Spleen (tissue), 11 donors: ENCODE measurements at regions not wholly inside any gene's neighbourhood (a gene's known extent, or its start where the extent isn't known, plus 50 kb on each side); places are given as distances from the start of the nearest gene placed in this dataset.

Source experiments
- DNase-seq: peaks from one replicate; pipeline ENCODE4 v3.0.0-alpha.2; 2020
- H3K27ac ChIP-seq, 8 donors: fragments of 200-600 bp; sonication (generic) in 7 of 8; 1 replicate in 4 of 8; 2 replicates in 4 of 8; pipeline versions ENCODE4 v1.5.0 to v1.8.0; 2016 to 2021; ENCODE audit warnings: inconsistent platforms in 4 of 8, mild to moderate bottlenecking in 4 of 8, moderate library complexity in 1 of 8
- H3K27me3 ChIP-seq, 7 donors: fragments of 200-600 bp; sonication (generic) in 6 of 7; replicated peaks in 1 of 7; 1 replicate in 4 of 7; 2 replicates in 3 of 7; pipeline versions ENCODE4 v1.5.0 to v1.8.0; 2016 to 2021; ENCODE audit warnings: inconsistent platforms in 3 of 7, mild to moderate bottlenecking in 1 of 7
- H3K36me3 ChIP-seq, 6 donors: fragments of 200-600 bp; sonication (generic) in 5 of 6; 1 replicate in 4 of 6; 2 replicates in 2 of 6; pipeline versions ENCODE4 v1.5.0 to v1.8.0; 2016 to 2021; ENCODE audit warnings: inconsistent platforms in 2 of 6
- H3K4me1 ChIP-seq, 6 donors: fragments of 200-600 bp; sonication (generic) in 5 of 6; 1 replicate in 3 of 6; 2 replicates in 3 of 6; pipeline versions ENCODE4 v1.5.0 to v1.8.0; 2016 to 2021; ENCODE audit warnings: inconsistent platforms in 3 of 6
- H3K4me3 ChIP-seq, 8 donors: fragments of 200-600 bp; sonication (generic) in 7 of 8; 1 replicate in 4 of 8; 2 replicates in 4 of 8; pipeline versions ENCODE4 v1.5.0 to v1.8.0; 2016 to 2021; ENCODE audit warnings: inconsistent platforms in 4 of 8, mild to moderate bottlenecking in 4 of 8, moderate library complexity in 2 of 8
- H3K9me3 ChIP-seq, 8 donors: fragments of 200-600 bp; sonication (generic) in 7 of 8; 1 replicate in 4 of 8; 2 replicates in 4 of 8; pipeline versions ENCODE4 v1.5.0 to v1.8.0; 2016 to 2021; ENCODE audit warnings: inconsistent platforms in 4 of 8
- POLR2A ChIP-seq, 3 donors: fragments of 450-650 bp; IDR thresholded peaks; one replicate each; pipeline ENCODE4 v1.5.1; 2017; ENCODE audit warnings: antibody characterized with exemption in 3 of 3, mild to moderate bottlenecking in 1 of 3
- POLR2AphosphoS5 ChIP-seq, 3 donors: sonication (generic); formaldehyde crosslinking; IDR thresholded peaks; one replicate each; pipeline ENCODE4 v1.5.1; 2017; ENCODE audit warnings: antibody characterized with exemption in 3 of 3
- WGBS, 5 donors: extraction: QIAGEN DNeasy Blood & Tissue Kit in 3 of 5; methylation state at CpG; one replicate each; pipeline versions ENCODE4 v1.1.5 to v1.1.7; 2013 to 2018; 5-methylcytosine and 5-hydroxymethylcytosine counted together
- intact Hi-C: fragments of 100-400 bp; cut with DNase I; formaldehyde crosslinking; loops from one replicate; pipeline ENCODE4 v1.15.0; 2023; ENCODE audit warnings: low total_unique reads
- TF ChIP-seq, protein P1 (sequence below), 11 experiments: fragments of 200-600 bp in 7 of 11; fragments of 450-650 bp in 4 of 11; sonication (generic) in 4 of 11; IDR thresholded peaks in 8 of 11; conservative IDR thresholded peaks in 3 of 11; 1 replicate in 7 of 11; 2 replicates in 4 of 11; pipeline versions ENCODE4 v1.4.0 to v1.8.0; 2016 to 2021; ENCODE audit warnings: antibody characterized with exemption in 11 of 11, inconsistent platforms in 4 of 11, mild to moderate bottlenecking in 1 of 11
- donor health status: healthy with polysubstance abuse.
- donor health status: DM: no; HTN: no; CAD: no; lungs with moderate emphysema.
- donor health status: DM: no; HTN: no; CAD: no.
- donor health status: Bipolar disorder and iron deficiency.
- donor health status: healthy.
- donor health status: DM: no; HTN: no; CAD: no.
- donor health status: DM: yes; HTN: yes; CAD: no.

DNA sequence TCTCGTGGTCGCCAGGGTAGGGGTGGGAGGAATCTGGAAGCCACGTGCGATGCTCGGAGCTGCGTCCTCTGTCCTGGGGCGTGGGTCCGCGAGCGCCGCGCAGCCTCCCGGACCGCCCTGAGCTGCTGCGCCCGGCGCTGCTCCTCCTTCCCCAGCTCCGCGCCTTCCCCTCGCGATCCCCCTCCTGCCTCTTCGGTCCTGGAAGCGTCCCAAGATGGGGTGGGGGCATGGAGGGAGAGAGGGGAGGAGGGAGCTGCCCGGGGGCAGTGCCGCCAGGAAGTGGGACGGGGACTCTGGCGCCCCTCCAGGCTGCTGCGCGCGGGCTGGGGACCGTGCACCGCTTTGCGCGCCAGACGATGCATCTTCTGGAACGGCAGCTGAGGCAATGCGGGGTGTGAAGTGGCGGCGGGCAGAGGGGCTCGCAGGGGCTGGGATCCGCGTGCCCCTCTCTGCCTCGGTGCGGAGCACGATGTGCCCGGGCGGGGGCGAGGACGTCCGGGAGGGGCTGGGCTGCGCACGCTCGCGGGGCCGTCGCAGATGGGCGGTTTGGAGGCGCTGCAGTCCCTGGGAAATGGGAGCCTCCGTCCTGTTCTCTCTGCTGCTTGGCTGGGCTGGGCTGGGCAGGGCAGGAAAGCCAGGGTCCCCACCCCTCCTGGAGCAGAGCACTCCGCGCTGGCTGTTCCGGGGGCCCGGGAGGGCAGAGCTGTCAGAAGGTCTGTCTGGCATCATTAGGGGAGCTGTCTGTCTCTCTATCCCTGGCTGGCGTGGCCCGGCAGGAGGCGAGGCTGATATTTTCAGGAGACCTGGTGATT lies 388.0 kb downstream of the SEC14L1 start:
- Histone ChIP-seq H3K9me3 (peaks cover 0 to 3% (median under 1%) of the 10 kb centered on the region in 8 donors), H3K4me1 (peaks cover 6 to 16% (median 11%) of the 10 kb centered on the region in 6 donors), H3K4me3 (peak overlapping the region in 6 of 8 donors; percentile 14 to 58 (median 24)), H3K27ac (no peak overlapping the region), H3K27me3 (peaks cover 4 to 48% (median 26%) of the 10 kb centered on the region in 7 donors), H3K36me3 (no peaks in the 10 kb centered on the region)
- peak; percentile 58 for DNase-seq
- TF ChIP-seq POLR2AphosphoS5 (IDR thresholded peaks at IDR 0.05) = peak in 1 of 3 donors; percentile 17
- no peak for TF ChIP-seq POLR2A (IDR thresholded peaks at IDR 0.05)
- TF ChIP-seq, protein P1, sequence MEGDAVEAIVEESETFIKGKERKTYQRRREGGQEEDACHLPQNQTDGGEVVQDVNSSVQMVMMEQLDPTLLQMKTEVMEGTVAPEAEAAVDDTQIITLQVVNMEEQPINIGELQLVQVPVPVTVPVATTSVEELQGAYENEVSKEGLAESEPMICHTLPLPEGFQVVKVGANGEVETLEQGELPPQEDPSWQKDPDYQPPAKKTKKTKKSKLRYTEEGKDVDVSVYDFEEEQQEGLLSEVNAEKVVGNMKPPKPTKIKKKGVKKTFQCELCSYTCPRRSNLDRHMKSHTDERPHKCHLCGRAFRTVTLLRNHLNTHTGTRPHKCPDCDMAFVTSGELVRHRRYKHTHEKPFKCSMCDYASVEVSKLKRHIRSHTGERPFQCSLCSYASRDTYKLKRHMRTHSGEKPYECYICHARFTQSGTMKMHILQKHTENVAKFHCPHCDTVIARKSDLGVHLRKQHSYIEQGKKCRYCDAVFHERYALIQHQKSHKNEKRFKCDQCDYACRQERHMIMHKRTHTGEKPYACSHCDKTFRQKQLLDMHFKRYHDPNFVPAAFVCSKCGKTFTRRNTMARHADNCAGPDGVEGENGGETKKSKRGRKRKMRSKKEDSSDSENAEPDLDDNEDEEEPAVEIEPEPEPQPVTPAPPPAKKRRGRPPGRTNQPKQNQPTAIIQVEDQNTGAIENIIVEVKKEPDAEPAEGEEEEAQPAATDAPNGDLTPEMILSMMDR (IDR thresholded peaks at IDR 0.05 in 8 of 11, conservative IDR thresholded peaks at IDR 0.05 in 3 of 11) = peak in 1 of 11 experiments; percentile 14
- 2 to 5% (median 3%) methylated on average over 23 to 66 of the region's 66 CpGs for WGBS, 5 donors
- intact Hi-C loops = no loop called here

DNA sequence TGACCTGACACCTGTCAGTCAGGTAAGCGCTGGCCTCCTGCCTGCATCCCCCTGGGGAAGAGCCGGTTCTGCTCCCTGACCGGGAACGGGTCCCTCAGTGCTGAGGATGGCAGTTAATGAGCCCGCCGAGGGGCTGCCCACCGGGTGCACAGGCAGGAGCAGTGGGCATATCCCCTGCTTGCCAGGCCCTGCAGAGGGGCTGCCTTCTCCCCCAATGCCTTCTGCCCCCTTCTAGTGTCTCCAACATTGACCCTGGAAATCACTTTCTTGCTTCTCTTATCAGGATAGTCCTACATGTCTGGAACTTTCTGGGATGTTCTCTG lies 388.5 kb downstream of the SEC14L1 start:
- Histone ChIP-seq H3K9me3 (peaks cover 0 to 8% (median 3%) of the 10 kb centered on the region in 8 donors), H3K4me1 (peaks cover 6 to 16% (median 11%) of the 10 kb centered on the region in 6 donors), H3K36me3 (no peaks in the 10 kb centered on the region), H3K4me3 (peak overlapping the region in 1 of 8 donors; percentile 58), H3K27me3 (peaks cover 4 to 48% (median 26%) of the 10 kb centered on the region in 7 donors), H3K27ac (no peak overlapping the region)
- DNase-seq = no peak
- intact Hi-C loops = no loop called here
- WGBS, 5 donors = 26 to 54% (median 40%) methylated on average over 6 to 7 of the region's 7 CpGs
- no peak for TF ChIP-seq POLR2AphosphoS5 (IDR thresholded peaks at IDR 0.05)
- no peak for TF ChIP-seq POLR2A (IDR thresholded peaks at IDR 0.05)
- TF ChIP-seq, protein P1 (IDR thresholded peaks at IDR 0.05 in 8 of 11, conservative IDR thresholded peaks at IDR 0.05 in 3 of 11) = no peak

DNA sequence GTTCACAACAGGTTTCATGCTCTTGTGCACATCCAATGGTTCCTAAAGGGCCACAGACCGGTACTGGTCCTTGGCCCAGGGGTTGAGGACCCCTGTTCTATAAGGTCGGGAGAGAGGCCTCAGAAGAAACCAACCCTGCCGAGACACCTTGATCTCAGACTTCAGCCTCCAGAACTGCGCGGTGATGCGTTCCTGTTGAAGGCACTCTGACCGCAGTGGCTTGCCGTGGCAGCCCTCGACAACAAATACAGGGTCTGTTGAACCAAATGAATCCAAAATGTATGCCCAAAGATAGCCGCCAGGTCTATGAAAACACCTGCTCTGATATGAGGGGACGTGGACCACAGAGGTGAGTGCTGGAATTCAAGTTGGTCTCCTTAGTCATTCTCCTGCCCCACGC lies 389.8 kb downstream of the SEC14L1 start:
- Histone ChIP-seq H3K27ac (no peak overlapping the region), H3K4me3 (no peak overlapping the region), H3K4me1 (peaks cover 6 to 16% (median 11%) of the 10 kb centered on the region in 6 donors), H3K27me3 (peaks cover 4 to 52% (median 26%) of the 10 kb centered on the region in 7 donors), H3K9me3 (peaks cover 0 to 13% (median 5%) of the 10 kb centered on the region in 8 donors), H3K36me3 (no peaks in the 10 kb centered on the region)
- intact Hi-C loops = no loop called here
- 84 to 96% (median 93%) methylated on average over 12 of the region's 12 CpGs for WGBS, 5 donors
- TF ChIP-seq, protein P1 (IDR thresholded peaks at IDR 0.05 in 8 of 11, conservative IDR thresholded peaks at IDR 0.05 in 3 of 11) = no peak
- TF ChIP-seq POLR2AphosphoS5 (IDR thresholded peaks at IDR 0.05) (no peak), POLR2A (IDR thresholded peaks at IDR 0.05) (no peak)
- peak; percentile 6 for DNase-seq

DNA sequence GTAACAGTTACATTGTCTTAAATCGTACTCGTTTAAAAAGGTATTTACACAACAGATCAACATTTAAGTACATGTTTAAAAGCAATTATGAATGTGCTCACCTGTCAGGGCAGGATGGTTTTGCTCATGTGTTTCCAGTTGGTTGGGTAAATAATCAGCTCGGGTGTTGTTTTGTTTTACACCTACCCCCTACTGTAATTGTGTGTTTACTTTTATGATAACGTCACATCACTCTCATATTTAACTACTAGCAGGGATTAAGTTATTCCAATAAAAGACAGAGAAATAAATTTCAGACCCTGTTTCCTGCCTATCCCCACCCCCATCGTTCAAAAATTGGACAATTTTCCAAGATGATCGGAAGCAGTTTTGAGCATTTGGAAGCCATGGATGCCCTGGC lies 390.2 kb downstream of the SEC14L1 start:
- Histone ChIP-seq H3K9me3 (peaks cover 0 to 13% (median 5%) of the 10 kb centered on the region in 8 donors), H3K36me3 (no peaks in the 10 kb centered on the region), H3K4me1 (peaks cover 6 to 16% (median 11%) of the 10 kb centered on the region in 6 donors), H3K27ac (no peak overlapping the region), H3K4me3 (no peak overlapping the region), H3K27me3 (peaks cover 4 to 51% (median 26%) of the 10 kb centered on the region in 7 donors)
- TF ChIP-seq POLR2AphosphoS5 (IDR thresholded peaks at IDR 0.05) (no peak), POLR2A (IDR thresholded peaks at IDR 0.05) (no peak)
- TF ChIP-seq, protein P1 (IDR thresholded peaks at IDR 0.05 in 8 of 11, conservative IDR thresholded peaks at IDR 0.05 in 3 of 11) = no peak
- WGBS, 5 donors = 81 to 93% (median 88%) methylated on average over 6 of the region's 6 CpGs
- intact Hi-C loops = no loop called here
- DNase-seq = no peak
